ENCODE measurements at regions not wholly inside any gene's neighbourhood (a gene's known extent, or its start where the extent isn't known, plus 50 kb on each side); places are given as distances from the start of the nearest gene placed in this dataset.

- Mint-ChIP-seq H3K27me3 (no peaks in the 10 kb centered on the region), H3K36me3 (no peaks in the 10 kb centered on the region), H3K4me1 (no peaks in the 10 kb centered on the region), H3K27ac (no peak overlapping the region), H3K4me3 (no peak overlapping the region), H3K9me3 (peaks cover 7 to 14% (median 9%) of the 10 kb centered on the region in 3 donors)
- CTCF ChIA-PET = no interaction called here
- Histone ChIP-seq H3K36me3 (ENCODE audit: control insufficient read depth in 2 of 2, extremely low read depth in 1 of 2, insufficient read depth in 1 of 2, low read length in 1 of 2) (no peaks in the 10 kb centered on the region), H3K4me3 (ENCODE audit: control insufficient read depth in 1 of 2, extremely low read depth in 1 of 2, low read length in 1 of 2) (no peak overlapping the region), H3K27me3 (replicated peaks in 1 of 2; ENCODE audit: control insufficient read depth in 2 of 2, extremely low read depth in 1 of 2, insufficient read depth in 2 of 2, low read length in 1 of 2) (no peaks in the 10 kb centered on the region), H3K4me1 (ENCODE audit: control insufficient read depth in 1 of 2, extremely low read depth in 1 of 2, insufficient read depth in 2 of 2, low read length in 2 of 2) (no peaks in the 10 kb centered on the region), H3K27ac (ENCODE audit: low read length) (no peak overlapping the region), H3K9me3 (no peaks in the 10 kb centered on the region)
- DNase-seq (no peak), ATAC-seq (replicated peaks in 1 of 4) (no peak)
- POLR2A ChIA-PET = no interaction called here
- 67% methylated on average over 2 of the region's 2 CpGs for WGBS (ENCODE audit: insufficient coverage)
These were observed 317.4 kb upstream of the COBL start for GRCh38 chr7:51634025-51634424.

- ChIA-PET POLR2A (no interaction called here), CTCF (no interaction called here)
- Mint-ChIP-seq H3K4me1 (no peaks in the 10 kb centered on the region), H3K27ac (peak overlapping the region in 1 of 2 donors; percentile 19), H3K9me3 (peaks cover 7 to 14% (median 9%) of the 10 kb centered on the region in 3 donors), H3K4me3 (no peak overlapping the region), H3K27me3 (no peaks in the 10 kb centered on the region), H3K36me3 (no peaks in the 10 kb centered on the region)
- 58% methylated on average over 3 of the region's 6 CpGs for WGBS (ENCODE audit: insufficient coverage)
- no peak overlapping the region for H3K4me3 ChIP-seq (ENCODE audit: control insufficient read depth in 1 of 2, extremely low read depth in 1 of 2, low read length in 1 of 2)
- ATAC-seq (replicated peaks in 1 of 4) = no peak
- H3K9me3 ChIP-seq = no peaks in the 10 kb centered on the region
- no peaks in the 10 kb centered on the region for H3K36me3 ChIP-seq (ENCODE audit: control insufficient read depth in 2 of 2, extremely low read depth in 1 of 2, insufficient read depth in 1 of 2, low read length in 1 of 2)
- DNase-seq = no peak
- no peaks in the 10 kb centered on the region for H3K27me3 ChIP-seq (replicated peaks in 1 of 2; ENCODE audit: control insufficient read depth in 2 of 2, extremely low read depth in 1 of 2, insufficient read depth in 2 of 2, low read length in 1 of 2)
- no peaks in the 10 kb centered on the region for H3K4me1 ChIP-seq (ENCODE audit: control insufficient read depth in 1 of 2, extremely low read depth in 1 of 2, insufficient read depth in 2 of 2, low read length in 2 of 2)
- no peak overlapping the region for H3K27ac ChIP-seq (ENCODE audit: low read length)
These were observed 317.0 kb upstream of the COBL start for GRCh38 chr7:51633596-51633995.

GRCh38 chr7:51633006-51633405 lies 316.4 kb upstream of the COBL start:
- no peak overlapping the region for H3K27ac ChIP-seq (ENCODE audit: low read length)
- no peaks in the 10 kb centered on the region for H3K36me3 Mint-ChIP-seq
- WGBS (ENCODE audit: insufficient coverage) = no CpG with 5 or more reads among the region's 1 CpG
- H3K27me3 ChIP-seq (replicated peaks in 1 of 2; ENCODE audit: control insufficient read depth in 2 of 2, extremely low read depth in 1 of 2, insufficient read depth in 2 of 2, low read length in 1 of 2) = no peaks in the 10 kb centered on the region
- no peak overlapping the region for H3K27ac Mint-ChIP-seq
- H3K9me3 Mint-ChIP-seq = peaks cover 7 to 14% (median 9%) of the 10 kb centered on the region in 3 donors
- ChIA-PET POLR2A (no interaction called here), CTCF (no interaction called here)
- H3K4me1 Mint-ChIP-seq = no peaks in the 10 kb centered on the region
- no peaks in the 10 kb centered on the region for H3K4me1 ChIP-seq (ENCODE audit: control insufficient read depth in 1 of 2, extremely low read depth in 1 of 2, insufficient read depth in 2 of 2, low read length in 2 of 2)
- no peaks in the 10 kb centered on the region for H3K36me3 ChIP-seq (ENCODE audit: control insufficient read depth in 2 of 2, extremely low read depth in 1 of 2, insufficient read depth in 1 of 2, low read length in 1 of 2)
- DNase-seq = no peak
- ATAC-seq (replicated peaks in 1 of 4) = no peak
- no peaks in the 10 kb centered on the region for H3K27me3 Mint-ChIP-seq
- H3K4me3 ChIP-seq (ENCODE audit: control insufficient read depth in 1 of 2, extremely low read depth in 1 of 2, low read length in 1 of 2) = no peak overlapping the region
- no peaks in the 10 kb centered on the region for H3K9me3 ChIP-seq
- no peak overlapping the region for H3K4me3 Mint-ChIP-seq

GRCh38 chr7:51630933-51631332 lies 314.3 kb upstream of the COBL start:
- H3K27ac Mint-ChIP-seq = no peak overlapping the region

GRCh38 chr7:51629206-51629605 lies 312.6 kb upstream of the COBL start:
- 58% methylated on average over 4 of the region's 5 CpGs for WGBS (ENCODE audit: insufficient coverage)
- Histone ChIP-seq H3K4me3 (ENCODE audit: control insufficient read depth in 1 of 2, extremely low read depth in 1 of 2, low read length in 1 of 2) (no peak overlapping the region), H3K27me3 (replicated peaks in 1 of 2; ENCODE audit: control insufficient read depth in 2 of 2, extremely low read depth in 1 of 2, insufficient read depth in 2 of 2, low read length in 1 of 2) (no peaks in the 10 kb centered on the region), H3K27ac (ENCODE audit: low read length) (no peak overlapping the region), H3K9me3 (no peaks in the 10 kb centered on the region), H3K36me3 (ENCODE audit: control insufficient read depth in 2 of 2, extremely low read depth in 1 of 2, insufficient read depth in 1 of 2, low read length in 1 of 2) (no peaks in the 10 kb centered on the region), H3K4me1 (ENCODE audit: control insufficient read depth in 1 of 2, extremely low read depth in 1 of 2, insufficient read depth in 2 of 2, low read length in 2 of 2) (no peaks in the 10 kb centered on the region)
- no peaks in the 10 kb centered on the region for H3K4me1 Mint-ChIP-seq
- ChIA-PET POLR2A (no interaction called here), CTCF (no interaction called here)
- no peak overlapping the region for H3K27ac Mint-ChIP-seq
- H3K27me3 Mint-ChIP-seq = no peaks in the 10 kb centered on the region
- peaks cover 7 to 14% (median 12%) of the 10 kb centered on the region in 3 donors for H3K9me3 Mint-ChIP-seq
- H3K4me3 Mint-ChIP-seq = no peak overlapping the region
- H3K36me3 Mint-ChIP-seq = no peaks in the 10 kb centered on the region
- no peak for DNase-seq
- no peak for ATAC-seq (replicated peaks in 1 of 4)

More at GRCh38 chr7:51630933-51631332, 314.3 kb upstream of the COBL start:
- no peak for DNase-seq
- Mint-ChIP-seq H3K9me3 (peaks cover 7 to 16% (median 14%) of the 10 kb centered on the region in 3 donors), H3K4me1 (no peaks in the 10 kb centered on the region), H3K4me3 (no peak overlapping the region), H3K27me3 (no peaks in the 10 kb centered on the region), H3K36me3 (no peaks in the 10 kb centered on the region)
- H3K36me3 ChIP-seq (ENCODE audit: control insufficient read depth in 2 of 2, extremely low read depth in 1 of 2, insufficient read depth in 1 of 2, low read length in 1 of 2) = no peaks in the 10 kb centered on the region
- 93% methylated on average over 11 of the region's 16 CpGs for WGBS (ENCODE audit: insufficient coverage)
- H3K4me3 ChIP-seq (ENCODE audit: control insufficient read depth in 1 of 2, extremely low read depth in 1 of 2, low read length in 1 of 2) = no peak overlapping the region
- ChIA-PET CTCF (no interaction called here), POLR2A (no interaction called here)
- ATAC-seq (replicated peaks in 1 of 4) = no peak
- no peaks in the 10 kb centered on the region for H3K4me1 ChIP-seq (ENCODE audit: control insufficient read depth in 1 of 2, extremely low read depth in 1 of 2, insufficient read depth in 2 of 2, low read length in 2 of 2)
- H3K27ac ChIP-seq (ENCODE audit: low read length) = no peak overlapping the region
- no peaks in the 10 kb centered on the region for H3K9me3 ChIP-seq
- H3K27me3 ChIP-seq (replicated peaks in 1 of 2; ENCODE audit: control insufficient read depth in 2 of 2, extremely low read depth in 1 of 2, insufficient read depth in 2 of 2, low read length in 1 of 2) = no peaks in the 10 kb centered on the region

- DNase-seq = no peak
- Histone ChIP-seq H3K4me1 (ENCODE audit: control insufficient read depth in 1 of 2, extremely low read depth in 1 of 2, insufficient read depth in 2 of 2, low read length in 2 of 2) (no peaks in the 10 kb centered on the region), H3K27me3 (replicated peaks in 1 of 2; ENCODE audit: control insufficient read depth in 2 of 2, extremely low read depth in 1 of 2, insufficient read depth in 2 of 2, low read length in 1 of 2) (no peaks in the 10 kb centered on the region), H3K27ac (ENCODE audit: low read length) (no peak overlapping the region), H3K9me3 (no peaks in the 10 kb centered on the region), H3K4me3 (ENCODE audit: control insufficient read depth in 1 of 2, extremely low read depth in 1 of 2, low read length in 1 of 2) (no peak overlapping the region), H3K36me3 (ENCODE audit: control insufficient read depth in 2 of 2, extremely low read depth in 1 of 2, insufficient read depth in 1 of 2, low read length in 1 of 2) (no peaks in the 10 kb centered on the region)
- Mint-ChIP-seq H3K36me3 (no peaks in the 10 kb centered on the region), H3K9me3 (peaks cover 11 to 19% (median 16%) of the 10 kb centered on the region in 3 donors), H3K27me3 (no peaks in the 10 kb centered on the region), H3K27ac (no peak overlapping the region), H3K4me1 (no peaks in the 10 kb centered on the region), H3K4me3 (no peak overlapping the region)
- no peak for ATAC-seq (replicated peaks in 1 of 4)
- ChIA-PET POLR2A (no interaction called here), CTCF (no interaction called here)
- WGBS (ENCODE audit: insufficient coverage) = no CpG with 5 or more reads among the region's 2 CpGs
These were observed 305.3 kb upstream of the COBL start for GRCh38 chr7:51621956-51622355.

GRCh38 chr7:51620706-51621105 lies 304.1 kb upstream of the COBL start:
- no peak for DNase-seq
- Histone ChIP-seq H3K9me3 (no peaks in the 10 kb centered on the region), H3K36me3 (ENCODE audit: control insufficient read depth in 2 of 2, extremely low read depth in 1 of 2, insufficient read depth in 1 of 2, low read length in 1 of 2) (no peaks in the 10 kb centered on the region), H3K27ac (ENCODE audit: low read length) (no peak overlapping the region), H3K27me3 (replicated peaks in 1 of 2; ENCODE audit: control insufficient read depth in 2 of 2, extremely low read depth in 1 of 2, insufficient read depth in 2 of 2, low read length in 1 of 2) (no peaks in the 10 kb centered on the region), H3K4me1 (ENCODE audit: control insufficient read depth in 1 of 2, extremely low read depth in 1 of 2, insufficient read depth in 2 of 2, low read length in 2 of 2) (no peaks in the 10 kb centered on the region), H3K4me3 (ENCODE audit: control insufficient read depth in 1 of 2, extremely low read depth in 1 of 2, low read length in 1 of 2) (no peak overlapping the region)
- WGBS (ENCODE audit: insufficient coverage) = no CpG with 5 or more reads among the region's 5 CpGs
- Mint-ChIP-seq H3K4me3 (no peak overlapping the region), H3K36me3 (no peaks in the 10 kb centered on the region), H3K9me3 (peaks cover 11 to 20% (median 16%) of the 10 kb centered on the region in 3 donors), H3K4me1 (no peaks in the 10 kb centered on the region), H3K27ac (no peak overlapping the region), H3K27me3 (no peaks in the 10 kb centered on the region)
- no peak for ATAC-seq (replicated peaks in 1 of 4)
- ChIA-PET POLR2A (no interaction called here), CTCF (no interaction called here)
